HG02973 (cell line): ENCODE measurements at regions not wholly inside any gene's neighbourhood (a gene's known extent, or its start where the extent isn't known, plus 50 kb on each side); places are given as distances from the start of the nearest gene placed in this dataset.
"Not testable (repeated sequence)": the region's sequence is repeated elsewhere in the genome, so short reads cannot be mapped to it uniquely, and the experiment has no call there.

ENCODE experiments used
- ATAC-seq: cut with Tn5 transposase; IDR thresholded peaks from one replicate; pipeline ENCODE4 v1.9.1; 2021; ENCODE audit warnings: moderate library complexity; ENCODE audit not compliant: unreplicated experiment

- no peak for ATAC-seq
Observed at GRCh38 chr4:71081192-71081591, 87.7 kb downstream of the DCK start.

DNA sequence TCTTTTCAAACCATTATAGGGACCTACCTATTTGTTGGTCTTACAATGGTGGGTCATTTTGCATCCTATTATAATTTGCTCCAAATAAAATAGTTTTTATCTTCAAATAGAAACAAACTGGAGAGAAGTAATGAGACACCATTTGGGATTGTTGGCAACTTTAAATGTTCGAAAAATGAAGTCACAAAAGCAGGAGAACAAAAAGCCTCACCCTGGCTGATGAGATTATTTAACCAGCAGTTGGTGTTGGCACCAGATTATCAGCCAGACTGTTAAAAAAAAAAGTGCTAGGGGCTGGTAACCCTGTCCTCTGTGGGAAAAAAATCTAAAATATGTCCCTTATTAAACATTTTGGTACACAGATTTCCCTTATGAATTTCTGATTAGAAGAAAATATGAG is 100.3 kb downstream of the DCK start:
- ATAC-seq = no peak

DNA sequence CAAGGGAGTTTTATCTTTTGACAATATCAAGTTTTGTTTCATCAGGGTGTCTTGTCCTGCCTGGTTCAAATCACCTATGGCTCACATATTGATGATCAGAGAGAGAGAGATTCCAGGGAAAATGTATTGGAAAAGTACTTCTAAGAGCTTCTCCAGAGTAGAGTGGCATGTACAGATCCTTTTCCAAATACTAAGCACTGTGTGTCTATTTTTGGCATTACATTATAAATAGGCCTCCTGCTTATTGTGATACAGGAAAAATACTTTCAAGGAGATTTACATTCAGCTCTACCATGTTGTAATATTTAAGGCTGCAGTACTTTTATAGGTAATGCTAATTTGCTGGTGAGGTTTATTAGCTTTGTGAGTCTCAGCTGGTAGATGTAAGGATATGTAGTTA is 100.8 kb downstream of the DCK start:
- no peak for ATAC-seq

DNA sequence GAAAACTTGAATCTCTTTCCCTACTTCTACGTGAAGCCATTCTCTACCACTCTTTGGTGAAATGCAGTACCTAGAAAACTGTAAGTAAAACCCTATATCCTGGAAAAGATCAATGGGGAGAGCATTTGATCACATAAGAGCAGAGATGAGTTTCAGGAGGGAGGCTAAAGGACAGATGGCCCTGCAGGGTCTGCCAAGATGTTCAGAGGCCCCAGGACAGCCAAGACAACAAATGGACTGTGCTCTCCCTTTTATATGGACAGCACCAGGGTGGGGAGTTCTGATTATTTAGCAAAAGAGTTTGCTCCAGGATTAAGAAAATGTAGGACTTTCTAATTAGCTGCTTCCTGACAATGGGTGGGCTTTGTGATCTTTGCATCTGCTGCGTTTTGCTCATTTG is 101.7 kb downstream of the DCK start:
- ATAC-seq = no peak

DNA sequence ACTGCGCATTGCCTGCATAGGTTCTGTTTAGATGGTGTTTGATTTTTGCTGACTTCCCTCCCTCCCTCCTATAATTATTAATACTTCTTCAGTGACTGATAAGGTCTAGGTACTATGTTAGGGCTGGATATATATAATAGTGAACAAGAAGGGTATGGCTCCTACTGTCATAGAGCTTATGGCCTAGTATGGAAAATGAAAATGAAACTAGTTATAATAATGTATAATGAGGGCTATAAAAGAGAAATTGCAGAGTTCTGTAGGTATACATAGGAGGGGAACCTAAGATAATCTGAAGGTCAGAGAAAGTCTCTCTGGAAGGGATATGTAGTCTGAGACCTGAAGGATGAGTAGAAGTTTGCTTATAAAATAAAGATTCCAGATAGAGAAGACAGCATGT is 102.1 kb downstream of the DCK start:
- ATAC-seq = no peak

GRCh38 chr4:71107726-71108125 is 114.3 kb downstream of the DCK start:
- ATAC-seq = no peak

DNA sequence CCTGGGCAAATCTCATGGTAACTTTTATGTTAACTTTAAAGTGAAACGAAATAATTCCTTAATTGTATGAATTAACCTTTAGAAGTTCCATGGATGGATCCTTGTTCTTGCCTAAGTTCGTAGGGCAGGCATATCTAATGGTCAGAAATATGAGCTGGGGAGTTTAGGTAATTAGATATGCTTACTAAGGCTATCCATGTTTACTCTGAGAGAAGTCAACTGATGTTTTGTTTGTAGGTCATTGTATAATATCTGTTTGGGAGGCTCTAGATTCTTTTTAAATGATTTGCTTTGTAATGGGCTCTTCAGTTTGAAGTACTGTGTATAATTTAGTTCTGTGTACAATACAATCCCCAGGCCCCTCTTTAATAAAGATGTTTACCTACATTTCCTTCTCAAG is 117.0 kb downstream of the DCK start:
- no peak for ATAC-seq

DNA sequence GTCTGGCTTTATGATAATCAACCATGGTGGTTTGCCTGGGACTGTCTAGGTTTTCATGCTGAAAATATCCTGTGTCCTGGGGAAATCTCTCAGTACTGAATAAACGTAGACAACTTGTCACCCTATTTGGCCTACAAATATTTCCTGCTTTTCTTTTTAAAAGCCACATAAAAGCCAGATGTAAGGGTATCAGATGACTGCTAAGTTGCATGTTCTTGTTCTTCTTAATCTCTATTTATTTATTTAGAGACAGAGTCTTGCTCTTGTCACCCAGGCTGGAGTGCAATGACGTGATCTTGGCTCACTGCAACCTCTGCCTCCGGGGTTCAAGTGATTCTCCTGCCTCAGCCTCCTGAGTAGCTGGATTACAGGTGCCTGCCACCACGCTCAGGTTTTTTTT is 117.7 kb downstream of the DCK start:
- ATAC-seq = not testable (repeated sequence)

GRCh38 chr4:71113294-71113693 is 119.8 kb downstream of the DCK start:
- no peak for ATAC-seq

DNA sequence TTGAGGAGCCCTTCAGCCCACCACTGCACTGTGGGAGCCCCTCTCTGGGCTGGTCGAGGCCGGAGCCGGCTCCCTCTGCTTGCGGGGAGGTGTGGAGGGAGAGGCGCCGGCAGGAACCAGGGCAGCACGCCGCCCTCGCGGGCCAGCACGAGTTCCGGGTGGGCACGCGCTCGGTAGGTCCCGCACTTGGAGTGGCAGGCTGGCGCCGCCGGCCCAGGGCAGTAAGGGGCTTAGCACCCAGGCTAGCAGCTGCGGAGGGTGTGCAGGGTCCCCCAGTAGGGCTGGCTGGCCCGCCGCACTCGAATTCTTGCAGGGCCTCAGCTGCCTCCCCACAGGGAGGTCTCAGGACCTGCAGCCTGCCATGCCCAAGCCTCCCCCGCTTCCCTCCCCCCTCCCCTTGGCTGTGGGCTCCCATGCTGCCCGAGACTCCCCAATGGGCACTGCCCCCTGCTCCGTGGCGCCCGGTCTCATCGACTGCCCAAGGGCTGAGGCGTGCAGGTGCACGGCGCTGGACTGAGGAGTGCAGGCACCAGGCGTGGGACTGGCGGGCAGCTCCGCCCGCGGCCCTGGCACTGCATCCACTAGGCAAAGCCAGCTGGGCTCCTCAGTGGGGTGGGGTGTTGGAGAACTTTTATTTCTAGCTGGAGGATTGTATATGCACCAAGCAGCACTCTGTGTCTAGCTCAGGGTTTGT is 127.5 kb downstream of the DCK start:
- no peak for ATAC-seq

DNA sequence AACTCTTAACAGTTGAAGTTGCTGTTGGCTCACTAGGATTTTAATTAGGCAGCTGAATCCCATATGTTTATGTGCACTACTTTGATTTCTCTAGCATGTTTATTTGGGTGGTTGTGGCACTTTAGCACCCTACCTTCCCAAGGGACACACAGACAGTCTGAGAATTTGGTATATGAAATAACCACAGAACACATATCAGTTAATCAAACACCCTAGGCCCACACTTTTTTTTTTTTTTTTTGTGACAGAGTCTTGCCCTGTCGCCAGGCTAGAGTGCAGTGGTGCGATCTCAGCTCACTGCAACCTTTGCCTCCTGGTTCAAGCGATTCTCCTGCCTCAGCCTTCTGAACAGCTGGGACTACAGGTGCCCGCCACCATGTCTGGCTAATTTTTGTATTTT is 130.5 kb downstream of the DCK start:
- no peak for ATAC-seq

DNA sequence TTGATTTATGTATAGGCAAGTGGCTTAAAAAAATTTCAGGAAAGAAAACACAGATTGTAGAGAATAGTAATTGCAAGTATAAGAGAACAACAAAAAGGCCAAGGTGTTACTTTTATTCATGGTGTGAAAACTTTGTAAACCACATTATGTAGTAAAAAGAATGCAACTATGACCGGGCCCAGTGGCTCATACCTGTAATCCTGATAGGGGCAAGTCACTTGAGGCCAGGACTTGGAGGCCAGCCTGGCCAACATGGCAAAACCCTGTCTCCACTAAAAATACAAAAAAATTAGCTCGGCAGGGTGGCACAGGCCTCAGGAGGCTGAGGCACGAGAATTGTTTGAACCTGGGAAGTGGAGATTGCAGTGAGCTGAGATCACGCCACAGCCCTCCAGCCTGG is 131.7 kb downstream of the DCK start:
- ATAC-seq = no peak

GRCh38 chr4:71126719-71127118 is 133.3 kb downstream of the DCK start:
- ATAC-seq = no peak

DNA sequence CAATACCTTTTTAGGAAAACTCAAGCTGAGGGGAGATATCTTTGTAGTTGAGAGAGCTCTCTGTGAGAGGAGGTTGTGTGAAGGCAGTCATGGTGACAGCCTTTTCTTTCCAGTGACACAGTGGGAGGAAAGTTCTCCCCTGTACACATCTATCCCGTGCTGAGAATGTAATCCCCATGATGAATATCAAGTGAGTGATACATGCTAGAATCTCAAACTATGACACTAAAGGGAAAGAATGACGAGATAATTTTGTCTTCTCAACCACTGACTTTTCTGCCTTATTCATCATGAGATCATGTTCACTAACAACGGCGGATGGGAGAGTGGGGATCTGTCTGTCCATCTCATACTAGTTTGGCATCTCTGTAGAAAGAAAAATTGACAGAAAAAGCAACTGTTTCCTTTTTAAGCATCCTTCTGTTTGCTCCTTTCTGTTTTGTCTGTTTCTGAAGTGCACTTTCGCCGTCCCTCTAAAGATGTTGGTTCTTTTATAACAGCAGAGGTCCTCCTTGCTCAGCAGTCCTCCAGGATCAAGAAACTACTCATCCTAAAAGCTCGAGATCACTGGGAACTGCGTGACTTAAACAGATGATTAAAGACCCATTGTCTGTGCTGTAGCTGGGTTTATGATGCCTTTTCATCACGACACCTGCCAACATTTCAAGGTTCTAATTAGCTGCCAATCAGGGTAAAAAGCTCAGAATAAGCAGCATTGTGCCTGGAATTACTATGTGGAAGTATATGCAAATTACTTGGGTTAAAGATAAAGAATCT is 137.6 kb downstream of the DCK start:
- ATAC-seq = no peak

- no peak for ATAC-seq
Observed at GRCh38 chr4:71132486-71132885, 139.0 kb downstream of the DCK start.

- no peak for ATAC-seq
Observed at GRCh38 chr4:71133491-71133890, 140.0 kb downstream of the DCK start.

DNA sequence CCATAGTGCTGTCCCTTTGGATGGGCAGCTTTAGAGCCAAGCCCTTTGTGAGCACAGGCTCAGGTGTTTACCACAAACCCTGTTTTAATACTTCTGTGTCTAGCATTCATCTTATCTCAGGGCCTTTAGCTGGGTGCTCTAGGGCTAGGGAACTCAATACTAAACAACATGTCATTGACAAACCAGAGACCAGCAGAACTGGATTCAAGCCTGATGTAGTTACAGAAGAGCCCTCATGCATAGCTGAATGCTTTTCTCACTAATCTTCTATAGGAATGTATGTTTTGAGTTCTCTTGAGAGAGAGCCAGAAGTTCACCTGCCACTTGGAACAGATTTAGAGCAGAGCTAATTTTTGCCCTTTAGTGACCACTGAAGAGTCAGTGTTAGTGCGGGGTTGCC is 142.6 kb downstream of the DCK start:
- ATAC-seq = no peak

DNA sequence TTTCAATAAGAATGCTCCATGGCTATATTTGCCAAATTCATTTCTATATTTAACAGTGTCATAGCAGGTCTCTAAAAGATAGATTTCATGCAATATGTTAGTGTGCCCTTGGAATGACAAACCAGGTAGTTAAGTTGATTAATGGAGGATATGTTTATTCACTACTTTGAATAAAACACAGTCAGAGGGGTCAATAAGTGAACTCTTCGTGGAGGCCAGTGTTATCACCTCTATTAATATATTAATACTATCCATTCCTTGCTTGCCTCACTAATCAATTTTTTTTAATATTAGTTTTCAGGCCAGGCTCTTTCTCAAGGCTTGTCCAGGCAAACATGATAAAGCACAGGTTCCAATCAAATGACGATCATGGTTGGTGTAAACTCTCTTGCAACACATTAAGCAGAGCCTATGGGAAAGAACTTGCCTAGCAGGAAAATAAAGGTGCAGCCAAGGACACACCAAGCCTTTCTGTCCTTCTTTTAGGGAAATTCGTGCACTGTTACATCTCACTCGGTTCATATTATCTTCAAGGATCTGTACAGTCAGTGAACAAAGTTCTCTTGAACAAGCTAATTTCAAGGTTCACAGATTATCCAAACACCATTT is 144.7 kb downstream of the DCK start:
- no peak for ATAC-seq

GRCh38 chr4:71140563-71140962 is 147.1 kb downstream of the DCK start:
- ATAC-seq = no peak

- no peak for ATAC-seq
Observed at GRCh38 chr4:71141125-71141524, 147.7 kb downstream of the DCK start.

DNA sequence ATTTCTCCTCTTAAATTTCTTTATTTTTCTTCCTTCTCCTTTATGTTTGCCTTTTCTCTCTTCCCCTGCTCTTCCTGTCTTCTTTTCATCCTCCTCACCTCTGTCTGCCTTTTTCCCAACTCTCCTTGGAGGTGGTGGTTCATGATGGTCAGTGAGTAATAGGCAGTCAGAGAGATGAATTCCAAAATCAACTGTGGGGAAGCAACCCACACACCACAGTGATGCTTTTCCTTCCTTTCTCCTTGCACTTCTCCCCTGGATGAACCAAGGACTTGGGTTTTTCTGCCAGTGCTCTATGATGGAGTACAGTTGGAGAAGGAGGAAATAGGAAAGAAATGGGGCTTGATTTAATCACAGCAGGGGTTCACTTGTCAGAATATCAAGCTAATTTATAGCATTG is 153.8 kb downstream of the DCK start:
- no peak for ATAC-seq

- no peak for ATAC-seq
Observed at GRCh38 chr4:71148545-71148944, 155.1 kb downstream of the DCK start.
